Uterus (tissue), 3 donors: ENCODE measurements at regions not wholly inside any gene's neighbourhood (a gene's known extent, or its start where the extent isn't known, plus 50 kb on each side); places are given as distances from the start of the nearest gene placed in this dataset.

Source experiments
- DNase-seq, 2 donors: peaks; one replicate each; pipeline ENCODE4 v3.0.0-alpha.2; 2019 to 2020
- H3K27ac ChIP-seq, 2 donors: fragments of 200-600 bp; sonication (generic); 1 replicate in 1 of 2; 2 replicates in 1 of 2; pipeline ENCODE4 v1.5.1; 2016 to 2018
- H3K27me3 ChIP-seq, 2 donors: fragments of 200-600 bp; sonication (generic); one replicate each; pipeline ENCODE4 v1.5.1; 2018 to 2019; ENCODE audit warnings: control low read depth in 1 of 2
- H3K36me3 ChIP-seq, 2 donors: fragments of 200-600 bp; sonication (generic); one replicate each; pipeline ENCODE4 v1.5.1; 2019; ENCODE audit warnings: control low read depth in 1 of 2
- H3K4me1 ChIP-seq, 2 donors: fragments of 200-600 bp; sonication (generic); one replicate each; pipeline ENCODE4 v1.5.1; 2018 to 2019; ENCODE audit warnings: control low read depth in 1 of 2
- H3K4me3 ChIP-seq, 2 donors: fragments of 200-600 bp; sonication (generic); 1 replicate in 1 of 2; 2 replicates in 1 of 2; pipeline ENCODE4 v1.5.1; 2018 to 2019; ENCODE audit warnings: mild to moderate bottlenecking in 1 of 2
- H3K9me3 ChIP-seq, 2 donors: fragments of 200-600 bp; sonication (generic); one replicate each; pipeline ENCODE4 v1.5.1; 2019; ENCODE audit warnings: control low read depth in 1 of 2
- POLR2A ChIP-seq, 2 donors: fragments of 450-650 bp; IDR thresholded peaks; one replicate each; pipeline ENCODE4 v1.6.1; 2016; ENCODE audit warnings: antibody characterized with exemption in 2 of 2, mild to moderate bottlenecking in 1 of 2, moderate library complexity in 1 of 2
- intact Hi-C: fragments of 100-400 bp; cut with DNase I; formaldehyde crosslinking; loops from one replicate; pipeline ENCODE4 v1.15.1; 2023; ENCODE audit warnings: low total_unique reads
- TF ChIP-seq, protein P1 (sequence below), 4 experiments: fragments of 200-600 bp in 2 of 4; fragments of 450-650 bp in 2 of 4; sonication (generic) in 2 of 4; IDR thresholded peaks; one replicate each; pipeline ENCODE4 v1.5.1; 2016 to 2019; ENCODE audit warnings: antibody characterized with exemption in 4 of 4, mild to moderate bottlenecking in 2 of 4, moderate library complexity in 1 of 4
- donor health status: DM: yes; HTN: yes; CAD: no.

DNA sequence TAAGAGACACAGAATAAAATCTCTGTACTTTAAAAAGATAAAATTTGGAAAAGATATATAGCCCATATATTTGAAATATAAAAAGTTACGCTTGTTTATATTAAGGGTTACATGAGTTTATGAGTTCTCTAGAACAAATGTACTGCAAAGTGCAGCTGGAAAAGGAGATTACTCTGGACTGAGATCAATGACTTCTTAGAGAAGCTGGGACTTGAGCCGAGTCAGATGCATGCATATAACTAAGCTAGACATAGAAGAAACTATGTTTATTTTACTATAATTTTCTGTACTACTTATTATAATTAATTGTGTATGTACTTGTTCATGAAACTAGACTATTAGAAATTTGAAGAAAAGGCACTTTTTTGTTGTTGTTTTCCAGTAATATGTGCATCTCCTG is 170.3 kb upstream of the NXPH2 start:
- H3K4me1 ChIP-seq: no peaks in the 10 kb centered on the region
- intact Hi-C loops: no loop called here
- H3K27me3 ChIP-seq: no peaks in the 10 kb centered on the region
- no peak for DNase-seq
- no peak overlapping the region for H3K4me3 ChIP-seq
- H3K36me3 ChIP-seq: no peaks in the 10 kb centered on the region
- no peak overlapping the region for H3K27ac ChIP-seq
- TF ChIP-seq, protein P1, sequence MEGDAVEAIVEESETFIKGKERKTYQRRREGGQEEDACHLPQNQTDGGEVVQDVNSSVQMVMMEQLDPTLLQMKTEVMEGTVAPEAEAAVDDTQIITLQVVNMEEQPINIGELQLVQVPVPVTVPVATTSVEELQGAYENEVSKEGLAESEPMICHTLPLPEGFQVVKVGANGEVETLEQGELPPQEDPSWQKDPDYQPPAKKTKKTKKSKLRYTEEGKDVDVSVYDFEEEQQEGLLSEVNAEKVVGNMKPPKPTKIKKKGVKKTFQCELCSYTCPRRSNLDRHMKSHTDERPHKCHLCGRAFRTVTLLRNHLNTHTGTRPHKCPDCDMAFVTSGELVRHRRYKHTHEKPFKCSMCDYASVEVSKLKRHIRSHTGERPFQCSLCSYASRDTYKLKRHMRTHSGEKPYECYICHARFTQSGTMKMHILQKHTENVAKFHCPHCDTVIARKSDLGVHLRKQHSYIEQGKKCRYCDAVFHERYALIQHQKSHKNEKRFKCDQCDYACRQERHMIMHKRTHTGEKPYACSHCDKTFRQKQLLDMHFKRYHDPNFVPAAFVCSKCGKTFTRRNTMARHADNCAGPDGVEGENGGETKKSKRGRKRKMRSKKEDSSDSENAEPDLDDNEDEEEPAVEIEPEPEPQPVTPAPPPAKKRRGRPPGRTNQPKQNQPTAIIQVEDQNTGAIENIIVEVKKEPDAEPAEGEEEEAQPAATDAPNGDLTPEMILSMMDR (IDR thresholded peaks at IDR 0.05): no peak
- no peak for TF ChIP-seq POLR2A (IDR thresholded peaks at IDR 0.05)
- no peaks in the 10 kb centered on the region for H3K9me3 ChIP-seq

DNA sequence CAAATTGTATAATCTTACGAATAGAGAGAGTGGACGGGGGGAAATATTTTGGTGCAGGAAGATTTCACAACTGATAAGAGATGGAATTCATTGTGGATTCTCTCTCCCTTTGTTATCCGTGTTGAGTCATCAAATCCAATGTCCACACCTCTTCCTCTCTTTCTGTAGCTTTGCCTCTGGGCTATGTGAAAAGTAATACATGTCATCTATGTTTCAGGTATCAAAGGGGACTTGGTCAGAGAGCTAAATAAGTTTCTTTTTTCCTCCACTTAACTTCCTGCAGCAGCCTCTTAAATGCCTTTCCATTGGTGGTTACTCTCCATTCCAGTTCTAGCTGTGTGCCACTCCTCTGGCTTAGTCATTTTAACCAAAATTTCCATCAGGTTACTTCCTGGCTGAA is 169.3 kb upstream of the NXPH2 start:
- H3K4me3 ChIP-seq: no peak overlapping the region
- no peak for DNase-seq
- intact Hi-C loops: no loop called here

DNA sequence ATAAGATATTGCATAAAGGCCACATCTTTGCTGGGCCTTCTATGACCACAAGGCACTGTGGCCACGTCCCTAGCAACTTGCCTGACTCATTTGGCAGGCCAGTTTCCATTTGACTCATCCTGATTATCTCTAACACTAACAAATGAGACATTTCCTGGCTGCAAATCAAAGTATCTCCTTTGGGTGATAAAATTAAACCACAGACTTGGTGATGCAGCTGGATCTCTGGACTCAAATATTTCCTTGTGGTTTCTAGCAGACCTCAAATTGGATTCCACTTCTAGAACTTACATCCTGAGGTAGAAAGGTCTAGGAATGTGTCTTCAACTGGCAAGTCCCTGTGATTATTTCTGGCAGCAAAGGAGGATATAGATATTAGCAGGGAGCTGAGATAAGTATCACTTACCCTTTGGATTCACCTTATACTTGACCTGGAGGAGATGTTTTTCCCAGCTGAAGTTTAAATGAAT is 167.9 kb upstream of the NXPH2 start:
- Histone ChIP-seq H3K27me3 (no peaks in the 10 kb centered on the region), H3K9me3 (no peaks in the 10 kb centered on the region), H3K4me1 (no peaks in the 10 kb centered on the region), H3K27ac (no peak overlapping the region), H3K4me3 (no peak overlapping the region), H3K36me3 (no peaks in the 10 kb centered on the region)
- intact Hi-C loops: no loop called here
- TF ChIP-seq, protein P1 (IDR thresholded peaks at IDR 0.05): no peak
- TF ChIP-seq POLR2A (IDR thresholded peaks at IDR 0.05): no peak
- DNase-seq: no peak

More for the DNA sequence above, 169.3 kb upstream of the NXPH2 start:
- Histone ChIP-seq H3K27me3 (no peaks in the 10 kb centered on the region), H3K4me1 (no peaks in the 10 kb centered on the region), H3K27ac (no peak overlapping the region), H3K36me3 (no peaks in the 10 kb centered on the region), H3K9me3 (no peaks in the 10 kb centered on the region)
- no peak for TF ChIP-seq POLR2A (IDR thresholded peaks at IDR 0.05)
- TF ChIP-seq, protein P1 (IDR thresholded peaks at IDR 0.05): no peak

DNA sequence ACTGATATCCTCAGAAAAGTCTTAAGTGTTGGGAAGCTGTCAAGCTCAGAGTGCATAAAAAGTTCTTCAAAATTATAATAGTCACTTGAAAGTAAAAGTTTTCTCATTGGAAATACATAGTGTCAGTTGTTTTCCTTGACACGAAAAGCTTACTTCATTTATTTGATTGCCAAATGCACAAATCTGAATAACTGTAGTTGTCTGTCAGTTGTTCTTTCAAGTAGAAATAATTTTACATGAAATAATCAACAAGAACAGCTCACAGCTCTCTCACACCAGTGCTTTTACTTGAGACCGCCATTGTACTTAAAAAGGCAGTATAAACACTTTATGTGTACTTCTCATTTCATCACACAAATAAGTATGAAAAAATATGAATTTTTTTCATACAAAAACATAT is 163.3 kb upstream of the NXPH2 start:
- no peak for TF ChIP-seq POLR2A (IDR thresholded peaks at IDR 0.05)
- TF ChIP-seq, protein P1 (IDR thresholded peaks at IDR 0.05): no peak

DNA sequence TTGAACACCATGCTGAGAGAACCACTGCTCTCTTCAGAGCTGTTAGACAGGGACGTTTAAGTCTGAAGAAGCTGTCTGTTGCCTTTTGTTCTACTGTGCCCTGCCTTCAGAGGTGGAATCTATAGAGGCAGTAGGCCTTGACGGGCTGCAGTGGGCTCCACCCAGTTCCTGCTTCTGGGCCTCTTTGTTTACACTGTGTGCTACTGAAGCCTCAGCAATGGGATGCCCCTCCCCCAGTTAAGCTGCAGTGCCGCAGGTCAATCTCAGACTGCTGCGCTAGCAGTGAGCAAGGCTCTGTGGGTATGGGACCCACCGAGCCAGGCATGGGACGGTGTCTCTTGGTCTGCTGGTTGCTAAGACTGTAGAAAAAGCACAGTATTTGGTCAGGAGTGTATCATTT is 162.3 kb upstream of the NXPH2 start:
- no peak for DNase-seq
- H3K9me3 ChIP-seq: no peaks in the 10 kb centered on the region
- H3K27ac ChIP-seq: no peak overlapping the region
- no peaks in the 10 kb centered on the region for H3K27me3 ChIP-seq
- H3K4me3 ChIP-seq: no peak overlapping the region
- H3K36me3 ChIP-seq: no peaks in the 10 kb centered on the region
- H3K4me1 ChIP-seq: no peaks in the 10 kb centered on the region
- TF ChIP-seq, protein P1 (IDR thresholded peaks at IDR 0.05): no peak
- TF ChIP-seq POLR2A (IDR thresholded peaks at IDR 0.05): no peak
- intact Hi-C loops: no loop called here

More for the DNA sequence above, 163.3 kb upstream of the NXPH2 start:
- DNase-seq: no peak
- no peaks in the 10 kb centered on the region for H3K27me3 ChIP-seq
- no peaks in the 10 kb centered on the region for H3K9me3 ChIP-seq
- H3K36me3 ChIP-seq: no peaks in the 10 kb centered on the region
- intact Hi-C loops: no loop called here
- H3K4me3 ChIP-seq: no peak overlapping the region
- no peak overlapping the region for H3K27ac ChIP-seq
- no peaks in the 10 kb centered on the region for H3K4me1 ChIP-seq
